ENCODE measurements at regions not wholly inside any gene's neighbourhood (a gene's known extent, or its start where the extent isn't known, plus 50 kb on each side); places are given as distances from the start of the nearest gene placed in this dataset.
"Not testable (repeated sequence)": the region's sequence is repeated elsewhere in the genome, so short reads cannot be mapped to it uniquely, and the experiment has no call there.

DNA sequence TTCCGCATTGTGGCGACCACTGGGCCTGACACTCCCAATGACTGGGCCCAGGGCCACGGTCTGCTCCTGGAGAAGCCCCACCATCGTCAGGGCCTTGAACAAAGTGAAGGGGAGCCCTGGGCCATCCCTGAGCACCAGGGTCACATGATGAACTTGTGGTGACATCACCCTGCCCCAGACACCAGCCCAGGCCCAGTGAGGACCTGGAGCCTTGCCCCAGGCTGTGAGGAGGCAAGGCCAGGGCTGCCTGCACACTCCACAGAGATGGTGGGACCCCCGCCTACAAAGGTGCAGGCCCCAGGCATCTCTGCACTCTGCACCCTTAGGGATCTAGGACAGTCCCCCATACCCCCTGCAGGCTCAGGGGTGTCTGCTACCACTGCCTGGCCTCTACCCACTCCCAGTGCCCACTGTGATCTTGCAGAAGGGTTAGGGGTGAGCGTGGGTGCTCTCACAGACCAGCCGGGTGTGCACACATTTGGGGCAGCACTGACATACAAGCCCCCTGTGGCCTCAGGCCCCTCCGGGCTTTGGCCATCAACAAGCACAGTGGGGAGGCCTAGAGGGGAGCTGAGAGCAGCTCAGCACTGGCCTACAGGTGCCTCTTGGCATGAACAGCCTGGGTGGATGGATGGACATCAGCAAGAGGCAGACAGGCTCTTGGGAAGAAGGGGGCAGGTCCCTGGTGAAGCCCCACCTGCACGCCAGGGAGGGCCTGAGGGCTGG lies 624.0 kb upstream of the LRRTM4 start:
- H3K27me3 Mint-ChIP-seq (ENCODE audit: unreplicated experiment), result no peaks in the 10 kb centered on the region
- no peak for DNase-seq
- H3K4me3 Mint-ChIP-seq (ENCODE audit: unreplicated experiment), result no peak overlapping the region
- TF ChIP-seq, protein P1, sequence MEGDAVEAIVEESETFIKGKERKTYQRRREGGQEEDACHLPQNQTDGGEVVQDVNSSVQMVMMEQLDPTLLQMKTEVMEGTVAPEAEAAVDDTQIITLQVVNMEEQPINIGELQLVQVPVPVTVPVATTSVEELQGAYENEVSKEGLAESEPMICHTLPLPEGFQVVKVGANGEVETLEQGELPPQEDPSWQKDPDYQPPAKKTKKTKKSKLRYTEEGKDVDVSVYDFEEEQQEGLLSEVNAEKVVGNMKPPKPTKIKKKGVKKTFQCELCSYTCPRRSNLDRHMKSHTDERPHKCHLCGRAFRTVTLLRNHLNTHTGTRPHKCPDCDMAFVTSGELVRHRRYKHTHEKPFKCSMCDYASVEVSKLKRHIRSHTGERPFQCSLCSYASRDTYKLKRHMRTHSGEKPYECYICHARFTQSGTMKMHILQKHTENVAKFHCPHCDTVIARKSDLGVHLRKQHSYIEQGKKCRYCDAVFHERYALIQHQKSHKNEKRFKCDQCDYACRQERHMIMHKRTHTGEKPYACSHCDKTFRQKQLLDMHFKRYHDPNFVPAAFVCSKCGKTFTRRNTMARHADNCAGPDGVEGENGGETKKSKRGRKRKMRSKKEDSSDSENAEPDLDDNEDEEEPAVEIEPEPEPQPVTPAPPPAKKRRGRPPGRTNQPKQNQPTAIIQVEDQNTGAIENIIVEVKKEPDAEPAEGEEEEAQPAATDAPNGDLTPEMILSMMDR (IDR thresholded peaks at IDR 0.05; ENCODE audit: partially characterized antibody, unreplicated experiment), result no peak
- no peak overlapping the region for H3K27ac Mint-ChIP-seq (ENCODE audit: unreplicated experiment)
- H3K36me3 Mint-ChIP-seq (ENCODE audit: unreplicated experiment), result no peaks in the 10 kb centered on the region
- no peaks in the 10 kb centered on the region for H3K9me3 Mint-ChIP-seq (ENCODE audit: unreplicated experiment)
- H3K4me1 Mint-ChIP-seq (ENCODE audit: low read depth, unreplicated experiment), result no peaks in the 10 kb centered on the region

DNA sequence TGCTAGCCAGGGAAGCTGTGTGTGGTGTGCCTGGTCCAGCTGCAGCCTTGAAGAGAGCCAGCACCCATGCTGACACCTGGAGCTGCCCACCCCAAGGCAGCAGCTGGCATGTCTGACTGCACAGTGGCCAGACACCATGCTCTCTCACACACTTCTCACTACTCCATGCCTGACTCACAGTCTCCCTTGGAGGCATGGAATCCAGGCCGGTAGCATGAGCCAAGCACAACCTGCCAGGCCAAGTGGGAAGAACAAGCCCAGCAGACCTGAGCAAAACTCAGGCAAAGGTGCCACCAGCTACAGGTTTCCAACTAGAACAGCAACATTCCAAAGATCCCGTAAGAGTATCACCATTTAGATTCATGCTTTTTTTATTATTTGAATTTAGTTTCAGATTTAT lies 625.3 kb upstream of the LRRTM4 start:
- H3K4me3 Mint-ChIP-seq (ENCODE audit: unreplicated experiment), result no peak overlapping the region
- no peaks in the 10 kb centered on the region for H3K9me3 Mint-ChIP-seq (ENCODE audit: unreplicated experiment)
- H3K36me3 Mint-ChIP-seq (ENCODE audit: unreplicated experiment), result no peaks in the 10 kb centered on the region
- H3K27ac Mint-ChIP-seq (ENCODE audit: unreplicated experiment), result no peak overlapping the region
- TF ChIP-seq, protein P1 (IDR thresholded peaks at IDR 0.05; ENCODE audit: partially characterized antibody, unreplicated experiment), result no peak
- no peak for DNase-seq
- H3K27me3 Mint-ChIP-seq (ENCODE audit: unreplicated experiment), result no peaks in the 10 kb centered on the region
- H3K4me1 Mint-ChIP-seq (ENCODE audit: low read depth, unreplicated experiment), result no peaks in the 10 kb centered on the region

DNA sequence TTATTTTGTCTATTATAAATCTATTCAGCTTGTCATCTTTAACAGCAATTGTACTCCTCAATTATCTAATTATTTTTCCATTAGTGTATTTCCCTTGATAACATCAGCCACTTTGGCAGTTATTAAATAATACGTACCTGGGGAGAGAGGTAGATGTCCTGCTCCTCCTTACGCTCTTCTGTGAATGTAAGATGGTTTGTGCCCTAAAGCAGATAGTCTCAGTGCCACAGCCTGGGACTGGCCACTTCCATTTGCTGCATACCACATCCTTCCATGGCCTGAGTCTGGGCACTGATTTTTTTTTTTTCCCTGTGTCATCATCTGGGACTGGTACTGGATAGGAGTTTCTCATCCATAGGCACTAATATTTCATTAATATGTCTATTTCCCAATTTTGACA lies 632.4 kb upstream of the LRRTM4 start:
- Mint-ChIP-seq H3K36me3 (ENCODE audit: unreplicated experiment) (no peaks in the 10 kb centered on the region), H3K4me3 (ENCODE audit: unreplicated experiment) (no peak overlapping the region), H3K4me1 (ENCODE audit: low read depth, unreplicated experiment) (no peaks in the 10 kb centered on the region), H3K27ac (ENCODE audit: unreplicated experiment) (peak overlapping the region; percentile 28), H3K27me3 (ENCODE audit: unreplicated experiment) (no peaks in the 10 kb centered on the region), H3K9me3 (ENCODE audit: unreplicated experiment) (no peaks in the 10 kb centered on the region)
- DNase-seq, result no peak
- TF ChIP-seq, protein P1 (IDR thresholded peaks at IDR 0.05; ENCODE audit: partially characterized antibody, unreplicated experiment), result no peak

DNA sequence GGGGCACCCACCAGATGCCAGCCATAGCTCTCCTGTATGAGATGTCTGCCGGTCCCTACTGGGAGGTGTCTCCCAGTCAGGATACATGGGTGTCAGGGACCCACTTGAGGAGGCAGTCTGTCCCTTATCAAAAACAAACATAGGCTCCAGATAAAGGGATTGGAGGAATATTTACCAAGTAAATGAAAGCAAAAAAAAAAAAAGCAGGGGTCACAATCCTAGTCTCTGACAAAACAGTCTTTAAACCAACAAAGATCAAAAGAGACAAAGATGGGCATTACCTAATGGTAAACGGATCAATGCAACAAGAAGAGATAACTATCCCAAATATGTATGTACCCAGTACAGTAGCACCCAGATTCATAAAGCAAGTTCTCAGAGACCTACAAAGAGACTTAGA lies 640.0 kb upstream of the LRRTM4 start:
- Mint-ChIP-seq H3K27me3 (ENCODE audit: unreplicated experiment) (peaks cover 2% of the 10 kb centered on the region), H3K9me3 (ENCODE audit: unreplicated experiment) (no peaks in the 10 kb centered on the region)

DNA sequence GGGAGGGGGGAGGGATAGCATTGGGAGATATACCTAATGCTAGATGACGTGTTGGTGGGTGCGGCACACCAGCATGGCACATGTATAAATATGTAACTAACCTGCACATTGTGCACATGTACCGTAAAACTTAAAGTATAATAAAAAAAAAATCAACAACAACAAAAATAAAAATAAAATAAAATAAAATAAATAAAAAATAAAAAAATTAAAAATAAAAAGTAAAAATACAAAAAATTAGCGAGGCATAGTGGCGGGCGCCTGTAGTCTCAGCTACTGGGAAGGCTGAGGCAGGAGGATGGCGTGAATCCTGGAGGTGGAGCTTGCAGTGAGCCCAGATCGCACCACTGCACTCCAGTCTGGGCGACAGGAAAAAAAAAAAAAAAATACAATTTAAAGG lies 650.0 kb upstream of the LRRTM4 start:
- not testable (repeated sequence) for H3K9me3 Mint-ChIP-seq (ENCODE audit: unreplicated experiment); H3K27me3 Mint-ChIP-seq (ENCODE audit: unreplicated experiment); DNase-seq; H3K36me3 Mint-ChIP-seq (ENCODE audit: unreplicated experiment); H3K4me3 Mint-ChIP-seq (ENCODE audit: unreplicated experiment); H3K27ac Mint-ChIP-seq (ENCODE audit: unreplicated experiment); H3K4me1 Mint-ChIP-seq (ENCODE audit: low read depth, unreplicated experiment)

More for the DNA sequence above, 640.0 kb upstream of the LRRTM4 start:
- TF ChIP-seq, protein P1 (IDR thresholded peaks at IDR 0.05; ENCODE audit: partially characterized antibody, unreplicated experiment), result no peak
- no peak overlapping the region for H3K27ac Mint-ChIP-seq (ENCODE audit: unreplicated experiment)
- no peaks in the 10 kb centered on the region for H3K36me3 Mint-ChIP-seq (ENCODE audit: unreplicated experiment)
- H3K4me1 Mint-ChIP-seq (ENCODE audit: low read depth, unreplicated experiment), result no peaks in the 10 kb centered on the region
- H3K4me3 Mint-ChIP-seq (ENCODE audit: unreplicated experiment), result no peak overlapping the region
- no peak for DNase-seq
